Dermis microvascular lymphatic vessel endothelial cell (primary cell): ENCODE measurements at regions not wholly inside any gene's neighbourhood (a gene's known extent, or its start where the extent isn't known, plus 50 kb on each side); places are given as distances from the start of the nearest gene placed in this dataset.

Source experiments
- DNase-seq, 2 donors: peaks; one replicate each; pipeline versions ENCODE4 v3.0.0 to v3.0.0-alpha.2; 2010; ENCODE audit warnings: low read depth in 2 of 2

GRCh38 chr4:138028923-138029322 lies 213.2 kb downstream of the SLC7A11 start:
- DNase-seq = no peak

GRCh38 chr4:138021139-138021830 lies 220.9 kb downstream of the SLC7A11 start:
- no peak for DNase-seq

- DNase-seq = no peak
Observed at GRCh38 chr4:138014590-138015288, 227.4 kb downstream of the SLC7A11 start.

GRCh38 chr4:138013625-138014024 lies 228.5 kb downstream of the SLC7A11 start:
- no peak for DNase-seq

GRCh38 chr4:138010639-138011038 lies 231.5 kb downstream of the SLC7A11 start:
- no peak for DNase-seq

GRCh38 chr4:138007572-138007971 lies 234.6 kb downstream of the SLC7A11 start:
- peak in 1 of 2 donors; percentile 0 for DNase-seq

GRCh38 chr4:138005486-138005885 lies 236.7 kb downstream of the SLC7A11 start:
- DNase-seq = no peak

GRCh38 chr4:138003248-138003647 lies 238.9 kb downstream of the SLC7A11 start:
- no peak for DNase-seq

GRCh38 chr4:137998666-137999429 lies 243.3 kb downstream of the SLC7A11 start:
- no peak for DNase-seq

GRCh38 chr4:137997496-137997895 lies 244.7 kb downstream of the SLC7A11 start:
- DNase-seq = no peak

GRCh38 chr4:137994853-137995252 lies 247.3 kb downstream of the SLC7A11 start:
- no peak for DNase-seq

GRCh38 chr4:137993232-137993631 lies 248.9 kb downstream of the SLC7A11 start:
- no peak for DNase-seq

- no peak for DNase-seq
Observed at GRCh38 chr4:137981277-137981676, 260.9 kb downstream of the SLC7A11 start.

- DNase-seq = no peak
Observed at GRCh38 chr4:137980641-137981040, 261.5 kb downstream of the SLC7A11 start.

- DNase-seq = no peak
Observed at GRCh38 chr4:137979938-137980337, 262.2 kb downstream of the SLC7A11 start.

GRCh38 chr4:137968956-137969678 lies 273.0 kb downstream of the SLC7A11 start:
- DNase-seq = no peak

- no peak for DNase-seq
Observed at GRCh38 chr4:137967480-137968190, 274.5 kb downstream of the SLC7A11 start.

- DNase-seq = no peak
Observed at GRCh38 chr4:137966504-137966903, 275.6 kb downstream of the SLC7A11 start.

GRCh38 chr4:137961051-137961438 lies 281.1 kb downstream of the SLC7A11 start:
- DNase-seq = no peak

- DNase-seq = no peak
Observed at GRCh38 chr4:137960371-137961050, 281.6 kb downstream of the SLC7A11 start.

- no peak for DNase-seq
Observed at GRCh38 chr4:137957806-137958205, 284.3 kb downstream of the SLC7A11 start.
